HCT116 (cell line): ENCODE measurements at regions not wholly inside any gene's neighbourhood (a gene's known extent, or its start where the extent isn't known, plus 50 kb on each side); places are given as distances from the start of the nearest gene placed in this dataset.
A peak's percentile ranks its signal among the peaks of the same experiment; 100 is the strongest.

ENCODE experiments used
- ATAC-seq: fragments of 200-7000 bp; cut with Tn5 transposase; 2 replicates; pipeline ENCODE4 v1.9.1; 2020; ENCODE audit warnings: mild to moderate bottlenecking, moderate library complexity
- BruUV-seq: library from RNA; stranded (reverse); fragments of 400-500 nt; replicated peaks from 2 replicates; lab custom pipeline; 2021; lab: Mats Ljungman, UMichigan
- CTCF ChIA-PET: fragments of 300-600 bp; sonication (Branson Sonifier 250); formaldehyde crosslinking; loops from one replicate; lab custom pipeline; 2021; ENCODE audit warnings: antibody characterized with exemption; lab: Charles Lee
- POLR2A ChIA-PET: fragments of 300-600, 350-600 bp; sonication (Branson Sonifier 250); formaldehyde crosslinking; loops from one replicate; lab custom pipeline; 2021; ENCODE audit warnings: antibody characterized with exemption; lab: Charles Lee
- RAD21 ChIA-PET, 2 experiments: fragments of 300-600 bp; sonication (Branson Sonifier 250); formaldehyde crosslinking; loops; one replicate each; lab custom pipeline; 2023; ENCODE audit warnings: low total read pairs in 2 of 2; ENCODE audit not compliant: uncharacterized antibody in 2 of 2, unreplicated experiment in 2 of 2, low non-redundant PET in 1 of 2; lab: Charles Lee
- DNase-seq: peaks from one replicate; pipeline ENCODE4 v3.0.0-alpha.2; 2010; ENCODE audit warnings: low read depth, low spot score
- H2AFZ ChIP-seq: fragments of 200-600 bp; shearing (Covaris generic), sonication (generic); 2 replicates; pipeline ENCODE4 v1.6.1; 2017; ENCODE audit warnings: low read depth, mixed run types, mixed read lengths, antibody characterized with exemption, low read length; ENCODE audit not compliant: poor library complexity, severe bottlenecking
- H3K27ac ChIP-seq: 2 replicates; pipeline ENCODE4 v1.5.1; 2012; ENCODE audit warnings: low read depth, low read length
- H3K27me3 ChIP-seq: fragments of 200-600 bp; sonication (generic); 2 replicates; pipeline ENCODE4 v1.6.1; 2016; ENCODE audit warnings: mixed run types, low read length, mixed read lengths; ENCODE audit not compliant: insufficient read depth
- H3K36me3 ChIP-seq, 2 experiments: fragments of 200-500 bp in 1 of 2; fragments of 200-600 bp in 1 of 2; sonication (Bioruptor generic) in 1 of 2; sonication (generic) in 1 of 2; 2 replicates each; pipeline versions ENCODE4 v1.5.1 to v1.6.1; 2014 to 2016; ENCODE audit warnings: low read length in 2 of 2, inconsistent platforms in 1 of 2, mixed read lengths in 1 of 2, mixed run types in 1 of 2; ENCODE audit not compliant: insufficient read depth in 2 of 2, control insufficient read depth in 1 of 2
- H3K4me1 ChIP-seq, 2 experiments: fragments of 200-600 bp in 1 of 2; sonication (generic) in 1 of 2; 2 replicates each; pipeline versions ENCODE4 v1.5.1 to v1.6.1; 2012 to 2017; ENCODE audit warnings: low read length in 2 of 2, inconsistent platforms in 1 of 2, mild to moderate bottlenecking in 1 of 2, mixed read lengths in 1 of 2, mixed run types in 1 of 2, moderate library complexity in 1 of 2; ENCODE audit not compliant: insufficient read depth in 2 of 2, control insufficient read depth in 1 of 2
- H3K4me2 ChIP-seq: fragments of 200-600 bp; sonication (generic); 2 replicates; pipeline ENCODE4 v1.6.1; 2017; ENCODE audit warnings: mixed run types, low read length, mixed read lengths
- H3K4me3 ChIP-seq, 2 experiments: fragments of 200-600 bp in 1 of 2; sonication (generic) in 1 of 2; replicated peaks in 1 of 2; 2 replicates each; pipeline ENCODE4 v1.5.1; 2011 to 2016; ENCODE audit warnings: low read length in 2 of 2, control low read depth in 1 of 2, low read depth in 1 of 2, mild to moderate bottlenecking in 1 of 2, mixed read lengths in 1 of 2, mixed run types in 1 of 2
- H3K79me2 ChIP-seq: fragments of 200-600 bp; sonication (generic); 2 replicates; pipeline ENCODE4 v1.6.1; 2017; ENCODE audit warnings: mild to moderate bottlenecking, mixed run types, low read length, moderate library complexity, mixed read lengths; ENCODE audit not compliant: insufficient read depth
- H3K9ac ChIP-seq: fragments of 200-600 bp; sonication (generic); 2 replicates; pipeline ENCODE4 v1.6.1; 2016; ENCODE audit warnings: low read length, mixed read lengths
- H3K9me2 ChIP-seq: fragments of 200-600 bp; sonication (generic), shearing (Covaris generic); 2 replicates; pipeline ENCODE4 v1.6.1; 2017; ENCODE audit warnings: mixed run types, mild to moderate bottlenecking, moderate library complexity; ENCODE audit not compliant: insufficient read depth
- H3K9me3 ChIP-seq, 2 experiments: fragments of 200-500 bp in 1 of 2; fragments of 200-600 bp in 1 of 2; sonication (Bioruptor generic) in 1 of 2; sonication (generic) in 1 of 2; 2 replicates each; pipeline ENCODE4 v1.6.1; 2014 to 2017; ENCODE audit warnings: low read length in 2 of 2, mixed read lengths in 2 of 2, inconsistent platforms in 1 of 2, low read depth in 1 of 2, mild to moderate bottlenecking in 1 of 2, mixed run types in 1 of 2, moderate library complexity in 1 of 2; ENCODE audit not compliant: control insufficient read depth in 1 of 2, insufficient read depth in 1 of 2
- H4K20me1 ChIP-seq: fragments of 200-600 bp; sonication (generic), shearing (Covaris generic); 2 replicates; pipeline ENCODE4 v1.6.1; 2017; ENCODE audit warnings: mixed run types, mild to moderate bottlenecking, moderate library complexity; ENCODE audit not compliant: insufficient read depth
- CBX3 ChIP-seq: IDR thresholded peaks from 2 replicates; pipeline ENCODE4 v1.6.1; 2012; ENCODE audit warnings: low read depth
- CEBPB ChIP-seq: IDR thresholded peaks from 2 replicates; pipeline ENCODE4 v1.6.1; 2012; ENCODE audit warnings: low read depth
- EZH2 ChIP-seq: fragments of 200-600 bp; sonication (generic); IDR thresholded peaks from 2 replicates; pipeline ENCODE4 v1.6.1; 2017; ENCODE audit warnings: antibody characterized with exemption, mixed run types
- SIN3A ChIP-seq: IDR thresholded peaks from 2 replicates; pipeline ENCODE4 v1.6.1; 2012; ENCODE audit warnings: low read depth
- SRF ChIP-seq: IDR thresholded peaks from 2 replicates; pipeline ENCODE4 v1.6.1; 2012; ENCODE audit warnings: low read depth
- ZBTB33 ChIP-seq: IDR thresholded peaks from 2 replicates; pipeline ENCODE4 v1.6.1; 2011; ENCODE audit warnings: mild to moderate bottlenecking, low read length, moderate library complexity; ENCODE audit not compliant: insufficient replicate concordance; ENCODE audit errors: extremely low read depth
- intact Hi-C: fragments of 100-400 bp; cut with micrococcal nuclease; formaldehyde crosslinking; loops from 2 replicates; pipeline ENCODE4 v1.10.0; 2022
- TF ChIP-seq, protein P1 (sequence below), 3 experiments: fragments of 200-600 bp in 1 of 3; sonication (generic) in 1 of 3; IDR thresholded peaks in 2 of 3; conservative IDR thresholded peaks in 1 of 3; 2 replicates each; pipeline ENCODE4 v1.5.1; 2012 to 2017; ENCODE audit warnings: low read depth in 2 of 3, low read length in 2 of 3, antibody characterized with exemption in 1 of 3, borderline replicate concordance in 1 of 3, control low read depth in 1 of 3, mild to moderate bottlenecking in 1 of 3, mixed read lengths in 1 of 3, mixed run types in 1 of 3, moderate library complexity in 1 of 3; ENCODE audit not compliant: insufficient read depth in 1 of 3

DNA sequence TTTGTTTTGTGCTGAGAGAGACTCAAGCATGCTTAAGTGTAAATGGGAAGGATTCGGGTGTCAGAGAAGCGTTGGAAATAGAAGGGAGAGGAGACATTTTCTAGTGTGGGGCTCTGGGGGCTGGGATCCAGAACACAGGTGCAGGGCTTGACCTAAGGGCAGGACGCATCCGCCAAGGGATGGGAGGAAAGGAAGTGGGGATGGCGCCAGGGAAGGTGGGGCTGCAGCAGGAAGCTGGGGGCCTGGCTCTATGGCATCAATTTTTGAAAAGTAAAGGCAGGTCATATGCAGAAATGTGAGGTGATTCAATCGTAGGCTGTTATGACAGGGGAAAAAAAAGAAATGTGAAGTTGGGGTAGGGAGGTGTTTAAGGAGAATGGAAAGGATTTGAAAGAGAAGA is 143.2 kb upstream of the SERTAD2 start:
- BruUV-seq, result no TSS peak
- Histone ChIP-seq H3K4me1 (peaks cover 36 to 49% of the 10 kb centered on the region in 2 experiments), H3K79me2 (no peaks in the 10 kb centered on the region), H3K9ac (no peak overlapping the region), H3K4me3 (no peak overlapping the region), H3K27ac (peak overlapping the region; percentile 58; the same call in 1 of the 2 replicates), H3K27me3 (no peaks in the 10 kb centered on the region), H3K4me2 (no peak overlapping the region), H3K9me3 (no peaks in the 10 kb centered on the region), H2AFZ (no peak overlapping the region), H3K36me3 (no peaks in the 10 kb centered on the region), H3K9me2 (no peaks in the 10 kb centered on the region), H4K20me1 (no peaks in the 10 kb centered on the region)
- ChIA-PET RAD21 (no interaction called here), CTCF (interaction anchor here (0.7 kb wide), 1 partner anchor 33 kb away, joined by 3 read pairs; no protein-coding TSS in a partner anchor), POLR2A (interaction anchor here (0.6 kb wide), 2 partner anchors 41 to 170 kb away, joined by 3 read pairs; no protein-coding TSS in a partner anchor)
- TF ChIP-seq SRF (no peak), CEBPB (no peak), CBX3 (no peak), SIN3A (no peak), EZH2 (no peak), ZBTB33 (no peak)
- TF ChIP-seq, protein P1, sequence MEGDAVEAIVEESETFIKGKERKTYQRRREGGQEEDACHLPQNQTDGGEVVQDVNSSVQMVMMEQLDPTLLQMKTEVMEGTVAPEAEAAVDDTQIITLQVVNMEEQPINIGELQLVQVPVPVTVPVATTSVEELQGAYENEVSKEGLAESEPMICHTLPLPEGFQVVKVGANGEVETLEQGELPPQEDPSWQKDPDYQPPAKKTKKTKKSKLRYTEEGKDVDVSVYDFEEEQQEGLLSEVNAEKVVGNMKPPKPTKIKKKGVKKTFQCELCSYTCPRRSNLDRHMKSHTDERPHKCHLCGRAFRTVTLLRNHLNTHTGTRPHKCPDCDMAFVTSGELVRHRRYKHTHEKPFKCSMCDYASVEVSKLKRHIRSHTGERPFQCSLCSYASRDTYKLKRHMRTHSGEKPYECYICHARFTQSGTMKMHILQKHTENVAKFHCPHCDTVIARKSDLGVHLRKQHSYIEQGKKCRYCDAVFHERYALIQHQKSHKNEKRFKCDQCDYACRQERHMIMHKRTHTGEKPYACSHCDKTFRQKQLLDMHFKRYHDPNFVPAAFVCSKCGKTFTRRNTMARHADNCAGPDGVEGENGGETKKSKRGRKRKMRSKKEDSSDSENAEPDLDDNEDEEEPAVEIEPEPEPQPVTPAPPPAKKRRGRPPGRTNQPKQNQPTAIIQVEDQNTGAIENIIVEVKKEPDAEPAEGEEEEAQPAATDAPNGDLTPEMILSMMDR (IDR thresholded peaks at IDR 0.05 in 2 of 3, conservative IDR thresholded peaks at IDR 0.05 in 1 of 3; ENCODE audit: borderline replicate concordance in 1 of 3, insufficient read depth in 1 of 3, low read depth in 2 of 3, low read length in 2 of 3), result no peak
- DNase-seq (no peak), ATAC-seq (no peak)
- intact Hi-C loops, result no loop called here
